Lower leg skin (tissue), 3 donors: ENCODE measurements at regions not wholly inside any gene's neighbourhood (a gene's known extent, or its start where the extent isn't known, plus 50 kb on each side); places are given as distances from the start of the nearest gene placed in this dataset.

Experiments used
- POLR2A ChIP-seq, 2 donors: fragments of 450-650 bp; IDR thresholded peaks; one replicate each; pipeline ENCODE4 v1.6.1; 2016 to 2017; ENCODE audit warnings: antibody characterized with exemption in 2 of 2, mild to moderate bottlenecking in 1 of 2, moderate library complexity in 1 of 2
- TF ChIP-seq, protein P1 (sequence below), 3 donors: fragments of 450-650 bp; IDR thresholded peaks; one replicate each; pipeline ENCODE4 v1.5.1; 2016; ENCODE audit warnings: antibody characterized with exemption in 3 of 3, mild to moderate bottlenecking in 3 of 3, moderate library complexity in 2 of 3

DNA sequence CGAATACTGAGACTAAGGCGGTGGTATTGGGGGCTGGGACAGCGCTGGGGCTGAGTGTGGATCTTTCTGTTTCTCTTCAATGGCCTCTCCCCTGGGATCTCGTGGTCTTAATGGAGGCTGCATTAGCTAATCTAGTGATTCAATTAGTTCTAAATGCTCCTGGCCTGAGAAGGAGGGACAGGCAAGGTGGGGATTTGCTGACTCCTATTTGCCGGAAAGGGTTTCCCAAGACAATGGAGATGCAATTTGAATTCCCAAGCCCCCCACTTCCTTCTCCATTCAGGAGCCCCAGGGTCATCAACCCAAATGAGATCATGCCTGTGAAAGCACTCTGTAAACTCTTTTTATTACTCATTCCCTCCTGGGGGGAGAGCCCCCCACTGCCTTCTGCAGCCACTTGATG is 111.7 kb upstream of the PLXNA4 start:
- TF ChIP-seq, protein P1, sequence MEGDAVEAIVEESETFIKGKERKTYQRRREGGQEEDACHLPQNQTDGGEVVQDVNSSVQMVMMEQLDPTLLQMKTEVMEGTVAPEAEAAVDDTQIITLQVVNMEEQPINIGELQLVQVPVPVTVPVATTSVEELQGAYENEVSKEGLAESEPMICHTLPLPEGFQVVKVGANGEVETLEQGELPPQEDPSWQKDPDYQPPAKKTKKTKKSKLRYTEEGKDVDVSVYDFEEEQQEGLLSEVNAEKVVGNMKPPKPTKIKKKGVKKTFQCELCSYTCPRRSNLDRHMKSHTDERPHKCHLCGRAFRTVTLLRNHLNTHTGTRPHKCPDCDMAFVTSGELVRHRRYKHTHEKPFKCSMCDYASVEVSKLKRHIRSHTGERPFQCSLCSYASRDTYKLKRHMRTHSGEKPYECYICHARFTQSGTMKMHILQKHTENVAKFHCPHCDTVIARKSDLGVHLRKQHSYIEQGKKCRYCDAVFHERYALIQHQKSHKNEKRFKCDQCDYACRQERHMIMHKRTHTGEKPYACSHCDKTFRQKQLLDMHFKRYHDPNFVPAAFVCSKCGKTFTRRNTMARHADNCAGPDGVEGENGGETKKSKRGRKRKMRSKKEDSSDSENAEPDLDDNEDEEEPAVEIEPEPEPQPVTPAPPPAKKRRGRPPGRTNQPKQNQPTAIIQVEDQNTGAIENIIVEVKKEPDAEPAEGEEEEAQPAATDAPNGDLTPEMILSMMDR (IDR thresholded peaks at IDR 0.05) = no peak
- TF ChIP-seq POLR2A (IDR thresholded peaks at IDR 0.05) = no peak
